HG02973 (cell line): ENCODE measurements at regions not wholly inside any gene's neighbourhood (a gene's known extent, or its start where the extent isn't known, plus 50 kb on each side); places are given as distances from the start of the nearest gene placed in this dataset.

ENCODE experiments used
- ATAC-seq: cut with Tn5 transposase; IDR thresholded peaks from one replicate; pipeline ENCODE4 v1.9.1; 2021; ENCODE audit warnings: moderate library complexity; ENCODE audit not compliant: unreplicated experiment

GRCh38 chr11:127218275-127218608, 217.7 kb upstream of the KIRREL3 start:
- no peak for ATAC-seq

- ATAC-seq = no peak
Measured at GRCh38 chr11:127217452-127218274, 217.1 kb upstream of the KIRREL3 start.

- ATAC-seq = no peak
Measured at GRCh38 chr11:127205688-127206217, 205.2 kb upstream of the KIRREL3 start.

GRCh38 chr11:127203490-127203889, 202.9 kb upstream of the KIRREL3 start:
- ATAC-seq = no peak

GRCh38 chr11:127202105-127202504, 201.5 kb upstream of the KIRREL3 start:
- ATAC-seq = no peak

- ATAC-seq = no peak
Measured at GRCh38 chr11:127199306-127199801, 198.8 kb upstream of the KIRREL3 start.

GRCh38 chr11:127195501-127196120, 195.0 kb upstream of the KIRREL3 start:
- no peak for ATAC-seq

- ATAC-seq = no peak
Measured at GRCh38 chr11:127194521-127194920, 194.0 kb upstream of the KIRREL3 start.

GRCh38 chr11:127193950-127194349, 193.4 kb upstream of the KIRREL3 start:
- ATAC-seq = no peak

GRCh38 chr11:127191689-127192088, 191.1 kb upstream of the KIRREL3 start:
- no peak for ATAC-seq

- ATAC-seq = no peak
Measured at GRCh38 chr11:127191261-127191660, 190.7 kb upstream of the KIRREL3 start.

- ATAC-seq = no peak
Measured at GRCh38 chr11:127182586-127183203, 182.1 kb upstream of the KIRREL3 start.

- no peak for ATAC-seq
Measured at GRCh38 chr11:127157225-127157624, 156.7 kb upstream of the KIRREL3 start.

GRCh38 chr11:127149410-127149809, 148.8 kb upstream of the KIRREL3 start:
- ATAC-seq = no peak

GRCh38 chr11:127143251-127143650, 142.7 kb upstream of the KIRREL3 start:
- ATAC-seq = no peak

- no peak for ATAC-seq
Measured at GRCh38 chr11:127138613-127139012, 138.0 kb upstream of the KIRREL3 start.

- no peak for ATAC-seq
Measured at GRCh38 chr11:127137771-127138280, 137.3 kb upstream of the KIRREL3 start.

- ATAC-seq = no peak
Measured at GRCh38 chr11:127136438-127136837, 135.9 kb upstream of the KIRREL3 start.

GRCh38 chr11:127135256-127135655, 134.7 kb upstream of the KIRREL3 start:
- ATAC-seq = no peak

- ATAC-seq = no peak
Measured at GRCh38 chr11:127133061-127133460, 132.5 kb upstream of the KIRREL3 start.

GRCh38 chr11:127130321-127130720, 129.8 kb upstream of the KIRREL3 start:
- ATAC-seq = no peak
